Fibroblast of peridontal ligament (primary cell): ENCODE measurements at regions not wholly inside any gene's neighbourhood (a gene's known extent, or its start where the extent isn't known, plus 50 kb on each side); places are given as distances from the start of the nearest gene placed in this dataset.
"Not testable (repeated sequence)": the region's sequence is repeated elsewhere in the genome, so short reads cannot be mapped to it uniquely, and the experiment has no call there.

ENCODE experiments used
- DNase-seq: peaks from one replicate; pipeline ENCODE4 v3.0.0-alpha.2; 2010; ENCODE audit errors: extremely low read depth

DNA sequence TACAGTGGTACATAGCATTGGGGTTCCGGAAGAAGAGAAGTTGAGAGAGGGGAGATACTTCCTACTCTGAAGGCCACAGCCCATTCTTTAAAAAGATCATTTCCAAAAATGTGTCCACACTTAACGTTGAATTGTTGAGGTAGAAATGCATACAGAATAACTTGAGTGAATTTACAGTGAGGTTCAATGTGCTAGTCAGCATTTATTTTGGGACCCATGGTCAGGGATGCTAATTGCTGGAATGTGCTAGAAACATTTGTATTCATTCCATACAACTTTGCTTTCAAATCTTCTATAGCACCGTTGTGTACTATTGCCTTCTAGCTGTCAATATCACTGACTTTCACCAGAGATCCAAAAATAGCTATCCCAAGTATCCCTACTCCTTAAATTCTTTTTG, 325.9 kb downstream of the SATB2 start:
- no peak for DNase-seq

DNA sequence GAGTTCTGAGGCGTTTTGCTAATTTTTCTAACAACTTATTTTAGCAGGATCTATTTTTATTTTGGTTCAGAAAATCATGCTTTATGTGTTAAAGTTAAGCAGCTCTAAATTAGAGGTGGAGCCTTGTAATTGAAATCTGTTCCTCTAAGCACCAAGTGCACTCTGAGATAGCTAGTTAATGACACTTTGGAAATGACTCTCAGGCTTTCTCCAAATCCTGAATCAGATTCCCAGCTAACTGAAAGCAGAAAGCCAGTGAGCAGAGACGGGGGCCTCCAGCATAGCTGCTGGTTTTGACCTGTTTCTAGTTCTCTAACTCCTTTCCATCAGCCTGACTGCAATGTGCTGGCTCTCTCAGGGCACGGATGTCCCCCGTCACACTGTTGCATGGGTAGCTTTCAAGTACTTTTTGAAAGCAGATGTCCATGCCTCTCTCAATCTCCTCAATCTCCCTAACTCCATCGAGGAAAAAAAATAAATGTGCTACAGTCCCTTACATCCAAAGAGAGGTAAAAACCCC, 326.5 kb downstream of the SATB2 start:
- DNase-seq: no peak

DNA sequence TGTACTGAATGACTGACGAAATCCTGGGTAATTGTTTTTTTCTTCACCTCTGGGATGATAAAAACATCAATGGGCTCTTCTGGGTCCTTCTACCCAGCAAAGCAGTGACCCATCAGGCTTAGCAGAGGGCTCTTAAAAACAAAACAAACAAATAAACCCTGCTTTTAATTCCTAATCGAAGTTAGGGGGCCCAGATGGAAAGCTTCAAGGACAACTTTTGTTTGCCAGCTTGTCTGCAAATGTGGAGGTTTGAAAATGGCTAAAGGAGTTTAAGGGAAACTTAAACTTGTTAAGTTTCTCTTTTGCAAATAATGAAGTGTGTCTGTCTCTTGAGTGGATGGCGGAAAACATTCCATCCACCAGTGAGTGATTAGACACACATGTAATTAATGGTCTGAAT, 327.2 kb downstream of the SATB2 start:
- no peak for DNase-seq

DNA sequence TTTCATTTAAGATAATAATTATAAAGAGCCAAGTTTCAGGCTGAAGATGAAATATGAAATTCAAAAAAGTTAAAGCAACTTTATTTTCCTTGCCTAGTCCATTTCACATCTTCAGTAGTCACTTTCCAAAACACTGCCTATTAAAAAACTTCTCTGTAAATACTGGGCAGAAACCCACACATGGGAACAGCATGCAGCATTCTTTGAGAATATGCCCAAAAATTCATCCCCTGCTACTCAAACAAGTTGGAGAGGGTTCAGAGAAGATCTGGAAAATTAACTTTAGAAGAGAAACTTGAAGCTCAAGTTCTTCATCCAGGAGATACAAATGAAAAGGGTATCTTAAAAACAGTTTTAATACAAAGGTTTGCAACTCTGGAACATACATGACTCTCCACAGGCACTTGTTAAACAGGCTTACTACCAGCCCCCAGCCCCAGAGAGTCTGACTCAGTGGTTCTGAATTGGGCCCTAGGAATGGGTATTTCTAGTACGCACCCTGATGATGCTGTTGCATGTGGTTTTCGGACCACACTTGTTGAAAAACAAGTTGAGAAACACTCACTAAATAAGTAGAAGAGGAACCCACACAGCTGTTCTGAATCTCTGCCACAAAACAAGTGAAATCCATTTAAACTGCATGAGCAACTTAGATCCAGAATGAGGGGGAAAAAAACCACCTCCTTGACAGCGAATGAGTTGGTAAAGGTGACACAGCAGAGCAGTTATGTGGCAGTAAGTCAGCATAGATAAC, 329.1 kb downstream of the SATB2 start:
- peak; percentile 66 for DNase-seq

DNA sequence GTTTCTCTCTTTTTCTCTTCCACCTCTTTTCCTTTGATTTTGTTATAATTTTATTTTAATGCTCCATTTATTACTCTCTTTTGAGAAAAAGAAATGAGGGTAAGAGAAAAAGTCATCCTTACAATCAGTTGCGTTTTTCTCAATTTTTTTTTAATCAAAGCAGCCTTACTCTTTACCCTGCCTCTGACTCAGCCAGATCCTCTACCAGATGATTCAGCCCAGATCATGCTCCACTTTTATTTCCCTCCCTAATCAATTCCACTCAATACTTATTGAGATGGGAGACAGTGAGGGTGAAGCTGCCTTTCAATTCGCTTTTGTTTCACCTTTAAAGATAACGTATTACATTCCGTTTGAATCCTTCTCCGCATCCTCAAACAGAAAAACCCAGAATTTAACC, 337.9 kb downstream of the SATB2 start:
- peak; percentile 17 for DNase-seq

DNA sequence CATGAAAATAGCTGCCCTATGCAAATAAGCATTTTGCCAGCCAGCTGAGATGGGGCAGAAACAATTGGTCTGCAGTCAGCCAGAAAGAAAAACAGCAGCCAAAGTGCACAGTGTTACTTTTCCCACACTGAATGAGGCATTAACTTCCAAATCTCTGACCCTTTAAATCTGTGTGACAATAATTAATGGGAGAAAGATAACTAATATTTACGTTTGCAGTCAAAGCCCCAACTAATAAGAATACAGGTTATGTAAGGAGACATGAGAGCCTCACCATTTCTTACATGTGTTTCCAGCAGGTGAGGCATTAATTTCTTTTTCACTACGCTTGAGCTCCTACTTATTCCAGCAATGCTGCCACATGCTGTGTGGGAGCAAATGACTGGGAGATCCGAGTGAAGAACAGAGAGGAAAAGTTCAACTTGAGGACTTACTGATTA, 339.0 kb downstream of the SATB2 start:
- no peak for DNase-seq

DNA sequence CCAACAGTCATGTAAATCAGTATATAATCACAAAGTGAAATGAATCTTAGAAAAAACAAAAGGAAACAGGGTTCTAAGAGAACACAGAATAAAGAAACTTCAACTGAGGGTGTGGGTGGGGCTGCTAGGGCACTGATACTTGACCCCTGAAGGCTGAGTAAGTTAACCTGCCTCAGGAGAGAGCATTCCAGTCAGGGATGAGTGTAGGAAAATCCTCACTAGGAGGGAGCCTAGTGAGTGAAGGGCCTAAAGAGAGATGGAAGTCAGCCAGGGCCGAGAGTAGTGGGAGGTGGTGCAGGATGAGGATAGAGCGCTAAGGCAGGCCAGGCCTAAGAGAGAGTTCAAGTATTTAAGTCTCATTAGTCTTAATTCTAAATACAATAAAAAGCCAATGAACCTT, 342.6 kb downstream of the SATB2 start:
- DNase-seq: no peak

DNA sequence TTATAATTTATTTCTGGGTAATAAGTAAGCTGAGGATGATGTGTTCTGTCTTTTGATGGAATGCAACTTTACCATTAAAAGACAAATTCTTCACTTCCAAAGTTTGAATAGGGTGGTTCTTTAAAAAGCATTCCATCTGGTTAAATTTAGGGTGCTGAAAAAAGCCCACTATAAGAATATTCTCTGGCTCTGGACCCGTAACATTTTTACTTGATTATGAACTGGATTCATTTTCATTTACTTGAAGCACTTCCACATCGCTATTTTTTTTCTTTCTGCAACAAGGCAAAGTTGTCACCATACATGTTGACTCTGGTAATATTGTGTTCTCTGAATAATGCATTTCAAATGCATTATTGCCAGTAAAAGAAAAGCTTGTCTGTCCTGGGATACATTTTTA, 344.6 kb downstream of the SATB2 start:
- no peak for DNase-seq

DNA sequence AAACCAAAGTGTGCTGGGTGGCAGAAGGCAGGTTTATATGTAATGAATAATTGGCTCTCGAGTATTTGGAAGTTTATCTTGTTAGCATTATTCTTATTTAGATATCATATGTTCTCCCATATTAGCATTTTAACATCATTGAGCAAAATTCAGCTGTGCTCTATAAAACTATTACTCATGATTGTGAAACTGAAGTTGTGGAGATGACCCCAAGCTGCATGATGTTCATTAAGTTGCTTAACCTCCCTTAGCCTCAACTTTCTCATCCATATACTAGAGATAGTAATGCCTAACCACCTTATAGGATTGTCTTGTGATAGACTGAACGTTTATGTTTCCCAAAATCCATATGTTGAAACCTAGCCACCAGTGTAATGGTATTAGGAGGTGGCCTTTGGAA, 346.3 kb downstream of the SATB2 start:
- DNase-seq: peak; percentile 42

DNA sequence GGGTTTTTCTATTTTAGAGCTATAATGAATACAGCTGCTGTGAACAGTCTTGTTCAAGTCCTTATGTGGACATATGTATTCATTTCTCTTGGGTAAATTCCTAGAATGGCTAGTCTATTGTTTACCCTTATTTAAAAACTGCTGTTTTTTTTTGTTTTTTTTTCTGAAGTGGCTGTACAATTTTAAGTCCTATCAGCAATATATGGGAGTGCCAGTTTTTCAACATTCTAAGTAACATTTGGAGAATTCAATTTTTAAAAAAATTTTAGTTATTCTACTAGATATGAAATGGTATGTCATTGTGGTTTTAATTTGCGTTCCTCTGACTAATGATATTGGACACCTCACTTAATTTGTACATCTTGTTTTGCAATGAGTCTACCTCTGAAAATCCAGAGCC, 349.7 kb downstream of the SATB2 start:
- no peak for DNase-seq

DNA sequence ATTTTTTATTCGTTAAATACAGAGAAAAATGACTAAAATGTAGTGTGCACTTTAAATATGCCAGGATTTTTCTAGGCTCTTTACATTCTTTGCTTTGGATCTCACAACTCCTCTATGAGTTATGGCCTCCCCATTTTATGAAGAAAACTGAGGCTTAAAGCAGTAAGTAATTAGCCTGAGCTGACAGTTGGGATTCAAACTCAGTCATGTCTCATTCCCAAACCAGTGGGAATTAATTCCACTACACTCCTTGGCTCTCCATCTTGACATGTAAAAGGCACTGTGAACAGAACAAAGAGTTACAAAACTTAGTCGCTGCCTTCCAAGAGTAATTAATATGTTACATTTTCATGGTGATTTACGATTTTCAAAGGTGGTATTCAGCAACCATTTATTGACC, 351.9 kb downstream of the SATB2 start:
- DNase-seq: no peak

DNA sequence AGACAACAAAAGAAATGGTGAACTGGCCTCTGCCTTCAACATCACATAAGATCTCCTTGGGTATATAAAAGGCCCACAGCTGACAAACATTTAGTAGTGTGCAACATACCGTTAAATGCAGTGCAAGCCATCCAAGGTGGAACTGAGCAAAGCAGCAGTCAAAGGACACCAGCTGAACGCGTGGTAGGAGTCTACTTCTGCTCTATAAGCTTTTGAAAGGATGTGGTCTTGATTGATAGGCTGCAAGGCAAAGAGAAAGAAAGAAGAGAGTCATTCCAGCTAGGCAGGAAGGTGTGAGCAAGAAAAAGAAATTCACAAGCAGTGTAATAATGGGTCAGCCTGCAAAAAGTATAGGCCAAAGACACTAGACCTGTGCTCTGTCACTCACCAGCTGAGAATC, 356.3 kb downstream of the SATB2 start:
- no peak for DNase-seq

DNA sequence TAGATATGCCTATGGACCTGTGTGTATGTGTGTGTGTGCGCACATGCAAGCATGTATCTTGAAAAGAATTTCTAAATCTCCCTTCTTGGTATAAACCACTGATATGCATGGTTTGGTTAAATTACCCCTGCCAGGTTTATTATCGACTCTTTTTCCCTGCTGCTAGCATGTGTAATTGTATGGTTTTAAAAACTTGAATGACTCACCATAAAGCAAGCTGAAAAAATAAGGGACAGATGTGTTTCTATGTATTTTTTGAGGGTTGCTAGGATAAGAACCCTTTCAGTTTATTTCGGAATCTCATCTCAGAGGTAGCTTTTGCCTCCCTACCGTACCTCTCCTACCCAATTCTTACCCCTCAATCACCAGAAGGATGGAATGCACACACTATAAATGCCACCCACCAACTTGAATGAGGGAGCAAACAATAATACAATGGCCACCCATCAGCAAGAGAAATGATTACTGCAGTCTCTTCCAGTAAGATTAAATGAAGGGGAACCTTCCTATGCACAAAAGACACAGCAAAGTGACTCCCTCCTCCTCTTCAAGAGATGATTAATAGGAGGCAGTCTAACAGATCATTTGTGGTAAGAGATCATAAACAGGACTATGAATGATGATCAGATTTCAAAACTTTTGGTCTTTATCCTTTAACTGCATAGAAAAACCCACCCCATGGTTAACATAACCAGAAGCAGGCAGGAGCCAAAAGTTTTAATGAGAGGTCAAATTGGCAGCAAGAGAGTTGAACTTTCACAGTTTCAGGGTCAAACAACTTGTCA, 357.2 kb downstream of the SATB2 start:
- DNase-seq: peak; percentile 94

DNA sequence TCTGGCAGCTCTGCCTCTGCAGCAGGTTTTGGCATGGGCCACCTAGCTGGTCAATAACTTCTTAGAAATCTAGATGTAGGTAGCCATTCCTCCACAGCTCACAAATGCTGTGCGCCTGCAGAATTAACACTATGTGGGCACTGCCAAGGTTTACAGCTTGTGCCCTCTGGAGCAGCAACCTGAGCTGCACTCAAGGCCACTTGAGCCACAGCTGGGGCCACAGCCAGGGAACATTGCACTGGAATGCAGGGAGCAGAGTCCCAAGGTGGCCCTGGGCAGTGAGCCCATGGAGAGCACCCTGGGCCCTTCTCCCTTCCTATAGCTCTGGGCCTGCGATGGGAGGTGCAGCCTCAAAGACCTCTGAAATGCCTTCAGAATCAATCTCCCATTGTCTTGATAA, 365.3 kb downstream of the SATB2 start:
- DNase-seq: no peak

DNA sequence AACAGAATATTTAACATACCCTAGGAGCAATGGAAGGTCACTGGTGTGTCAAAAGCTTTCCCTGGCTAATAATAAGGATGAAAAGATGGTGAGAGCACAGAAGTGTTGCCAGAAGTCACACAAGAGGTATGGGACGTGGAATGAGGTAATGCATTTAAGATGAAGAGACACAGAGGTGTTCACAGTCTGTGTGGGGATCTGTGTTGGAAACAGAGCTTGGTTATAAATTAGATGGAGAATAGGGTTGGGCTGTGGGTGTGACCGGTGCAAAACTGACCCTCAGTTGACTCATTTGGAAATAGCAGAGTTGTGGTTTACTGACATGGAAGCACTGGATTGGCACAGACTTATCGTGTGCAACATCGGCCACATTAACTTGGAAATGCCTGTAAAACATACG, 372.5 kb downstream of the SATB2 start:
- peak; percentile 67 for DNase-seq

DNA sequence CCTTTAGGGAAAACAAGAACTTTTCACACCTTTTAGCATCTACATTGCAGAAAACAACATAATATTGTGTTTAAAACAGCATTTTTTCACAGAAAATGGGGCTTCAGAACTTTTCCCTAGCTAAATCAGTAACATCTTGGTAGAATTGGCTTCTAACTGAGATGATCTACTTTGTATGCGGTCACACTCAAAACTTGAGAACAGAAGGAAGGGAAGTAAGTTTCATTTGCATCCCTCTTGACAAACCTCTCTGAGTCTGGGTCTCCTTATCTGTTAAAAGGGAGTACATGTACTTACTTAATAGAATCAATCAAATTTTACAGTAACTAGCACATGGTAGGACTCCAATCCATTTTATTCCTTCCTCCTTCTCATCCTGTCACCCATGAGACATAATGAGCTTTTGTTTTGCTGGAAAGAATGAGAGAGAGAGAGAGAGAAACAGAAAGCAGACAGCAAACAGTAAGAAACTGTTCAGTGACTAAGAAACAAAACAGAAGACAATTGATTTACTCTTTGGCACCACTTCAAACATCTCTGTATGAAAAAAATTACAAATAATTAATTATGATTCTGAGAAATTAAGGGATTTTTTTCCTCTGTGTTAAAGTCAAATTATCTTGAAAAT, 387.3 kb downstream of the SATB2 start:
- no peak for DNase-seq

DNA sequence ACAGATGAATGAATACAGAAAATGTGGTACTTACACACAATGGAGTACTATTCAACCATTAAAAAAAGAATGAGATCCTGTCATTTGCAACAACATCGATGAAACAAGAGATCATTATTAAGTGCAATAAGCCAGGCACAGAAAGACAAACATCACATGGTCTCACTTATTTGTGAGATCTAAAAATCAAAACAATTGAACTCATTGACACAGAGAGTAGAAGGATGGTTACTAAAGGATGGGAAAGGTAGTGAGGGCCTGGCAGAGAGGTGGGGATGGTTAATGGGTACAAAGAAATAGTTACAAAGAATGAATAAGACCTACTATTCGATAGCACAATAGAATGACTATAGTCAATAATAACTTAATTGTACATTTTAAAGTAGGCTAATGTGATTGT, 393.5 kb downstream of the SATB2 start:
- DNase-seq: no peak

DNA sequence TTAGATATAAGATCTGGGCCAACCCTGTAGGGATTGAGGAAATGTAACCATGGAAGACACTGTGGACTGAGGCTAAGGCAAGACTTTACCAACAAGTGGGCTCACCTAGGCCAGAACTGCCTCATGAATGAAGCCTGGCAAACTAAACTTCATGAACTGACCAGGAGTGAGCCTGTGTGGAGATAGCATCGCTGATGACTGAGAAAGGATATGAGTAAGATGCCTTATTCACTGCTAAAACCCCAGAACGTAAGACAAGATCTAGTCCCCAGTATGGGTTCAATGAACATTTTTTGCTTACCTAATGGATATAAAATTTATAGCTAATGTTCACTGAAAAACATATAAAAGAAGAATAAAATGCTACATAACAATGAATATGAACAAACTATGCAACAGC, 399.8 kb downstream of the SATB2 start:
- no peak for DNase-seq

DNA sequence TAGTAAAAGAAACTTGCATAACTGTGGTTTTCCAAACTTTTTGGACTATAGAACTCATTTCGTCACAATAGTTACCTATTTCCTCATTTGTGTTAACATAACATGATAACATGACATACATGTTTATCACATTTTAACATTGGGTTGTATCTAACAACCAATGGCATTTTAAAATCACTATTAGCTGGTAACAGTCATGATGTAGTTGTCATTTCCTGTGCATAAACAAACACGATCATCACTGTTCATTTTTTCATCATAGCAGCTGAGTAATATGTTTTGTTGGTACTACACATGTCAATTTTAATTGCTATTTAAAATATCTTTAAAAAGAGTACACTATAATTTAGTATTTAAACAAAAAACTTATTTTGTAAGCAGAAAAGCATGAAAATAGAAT, 402.4 kb downstream of the SATB2 start:
- peak; percentile 62 for DNase-seq

DNA sequence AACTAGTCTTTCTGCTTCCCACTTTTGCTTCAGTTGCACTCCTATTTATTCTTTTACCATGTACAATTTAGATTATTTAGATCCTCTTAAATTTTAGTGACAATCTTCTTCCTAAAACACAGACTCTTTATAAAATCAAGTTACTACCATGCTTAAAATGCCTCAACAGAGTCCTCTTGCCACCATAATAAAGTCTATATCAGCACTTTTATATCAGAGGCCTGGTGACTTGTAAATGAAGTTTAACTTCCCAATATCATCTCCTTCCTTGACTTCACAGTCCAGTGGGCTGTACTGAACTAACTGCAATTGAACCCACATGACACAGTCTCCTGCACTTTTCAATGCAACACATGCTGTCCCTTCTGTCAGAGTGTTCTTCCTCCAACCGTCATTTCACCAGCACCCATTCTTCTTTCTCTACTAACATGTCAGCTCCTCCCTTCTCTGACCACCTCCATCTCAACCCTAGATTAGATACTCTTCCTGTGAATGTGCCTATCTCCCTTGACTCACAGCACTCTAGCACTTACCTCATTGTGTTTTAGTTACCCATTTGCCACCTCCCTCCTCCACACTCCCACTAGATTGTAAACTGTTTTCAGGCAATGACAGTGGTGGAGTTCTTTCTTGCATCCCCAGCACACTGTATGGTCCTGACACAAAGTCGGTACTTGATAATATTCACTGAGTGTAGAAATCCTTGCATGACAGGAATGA, 414.9 kb downstream of the SATB2 start:
- no peak for DNase-seq

DNA sequence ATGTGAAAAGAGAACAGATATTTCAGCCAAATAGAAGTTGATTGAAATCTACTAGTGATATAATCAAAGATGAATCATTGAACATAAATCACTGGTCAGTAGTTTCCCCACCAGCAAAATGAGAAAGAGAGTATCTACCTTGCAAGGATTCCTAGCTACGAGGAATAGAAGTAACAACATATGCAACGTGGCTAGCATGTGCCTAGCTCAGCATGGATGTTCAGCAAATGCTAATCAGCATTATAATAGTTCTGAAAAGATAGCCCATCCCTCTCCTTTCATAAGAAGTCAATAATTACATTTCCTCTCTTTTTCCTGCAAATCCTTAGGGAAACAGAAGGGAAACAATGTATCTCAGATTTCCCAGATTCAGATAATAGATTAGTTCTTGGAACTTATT, 417.2 kb downstream of the SATB2 start:
- DNase-seq: no peak

DNA sequence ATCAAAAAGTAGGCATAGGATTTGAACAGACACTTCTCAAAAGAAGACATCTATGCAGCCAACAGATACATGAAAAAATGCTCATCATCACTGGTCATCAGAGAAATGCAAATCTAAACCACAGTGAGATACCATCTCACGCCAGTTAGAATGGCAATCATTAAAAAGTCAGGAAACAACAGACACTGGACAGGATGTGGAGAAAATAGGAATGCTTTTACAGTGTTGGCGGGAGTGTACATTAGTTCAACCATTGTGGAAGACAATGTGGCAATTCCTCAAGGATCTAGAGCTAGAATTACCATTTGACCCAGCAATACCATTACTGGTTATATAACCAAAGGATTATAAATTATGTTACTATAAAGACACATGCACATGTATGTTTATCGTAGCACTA, 424.0 kb downstream of the SATB2 start:
- not testable (repeated sequence) for DNase-seq
